Tibial nerve (tissue), 3 donors: ENCODE measurements at regions not wholly inside any gene's neighbourhood (a gene's known extent, or its start where the extent isn't known, plus 50 kb on each side); places are given as distances from the start of the nearest gene placed in this dataset.

Experiments used
- CTCF ChIP-seq, 5 experiments: fragments of 200-600 bp in 3 of 5; fragments of 450-650 bp in 2 of 5; sonication (generic) in 3 of 5; IDR thresholded peaks; one replicate each; pipeline ENCODE4 v1.5.1; 2016 to 2019; ENCODE audit warnings: antibody characterized with exemption in 5 of 5, mild to moderate bottlenecking in 3 of 5, moderate library complexity in 2 of 5
- POLR2A ChIP-seq, 2 donors: fragments of 450-650 bp; IDR thresholded peaks; one replicate each; pipeline ENCODE4 v1.6.1; 2017; ENCODE audit warnings: antibody characterized with exemption in 2 of 2, mild to moderate bottlenecking in 2 of 2, moderate library complexity in 2 of 2

GRCh38 chr9:108676355-108676754 lies 179.4 kb downstream of the ACTL7B start:
- no peak for TF ChIP-seq CTCF (IDR thresholded peaks at IDR 0.05)
- TF ChIP-seq POLR2A (IDR thresholded peaks at IDR 0.05), result no peak
